NCI-H2081 (cell line): ENCODE measurements at regions not wholly inside any gene's neighbourhood (a gene's known extent, or its start where the extent isn't known, plus 50 kb on each side); places are given as distances from the start of the nearest gene placed in this dataset.
"Not testable (repeated sequence)": the region's sequence is repeated elsewhere in the genome, so short reads cannot be mapped to it uniquely, and the experiment has no call there.

ENCODE experiments used
- DNase-seq, 2 experiments: peaks; one replicate each; lab custom pipeline; 2025; lab: John Stamatoyannopoulos, UW

- not testable (repeated sequence) for DNase-seq
Observed at GRCh38 chr21:16224756-16225155, 495.0 kb downstream of the USP25 start.

DNA sequence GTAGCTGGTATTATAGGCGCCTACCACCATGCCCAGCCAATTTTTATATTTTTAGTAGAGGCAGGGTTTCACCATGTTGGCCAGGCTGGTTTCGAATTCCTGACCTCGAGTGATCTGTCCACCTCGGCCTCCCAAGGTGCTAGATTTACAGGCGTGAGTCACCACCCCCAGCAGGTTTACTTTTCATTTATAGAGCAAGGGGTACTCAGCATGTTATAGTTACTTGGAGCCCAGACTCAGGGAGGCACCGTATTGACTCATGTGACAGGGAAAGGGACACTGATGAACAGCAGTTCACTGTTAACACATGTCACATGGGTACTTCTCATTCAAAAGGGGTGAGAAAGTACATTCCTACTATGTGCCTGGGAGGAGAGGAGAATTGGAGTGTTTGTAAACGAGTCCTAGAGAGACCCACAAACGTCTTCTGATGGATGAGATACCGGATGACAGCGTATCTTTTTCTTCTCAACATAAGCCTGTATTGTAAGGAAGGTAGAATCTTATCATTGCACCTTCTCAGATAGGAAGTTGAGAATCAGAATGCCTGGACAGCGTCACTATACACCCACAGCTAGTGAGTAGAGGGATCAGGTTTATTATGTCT lies 510.0 kb downstream of the USP25 start:
- DNase-seq: no peak

DNA sequence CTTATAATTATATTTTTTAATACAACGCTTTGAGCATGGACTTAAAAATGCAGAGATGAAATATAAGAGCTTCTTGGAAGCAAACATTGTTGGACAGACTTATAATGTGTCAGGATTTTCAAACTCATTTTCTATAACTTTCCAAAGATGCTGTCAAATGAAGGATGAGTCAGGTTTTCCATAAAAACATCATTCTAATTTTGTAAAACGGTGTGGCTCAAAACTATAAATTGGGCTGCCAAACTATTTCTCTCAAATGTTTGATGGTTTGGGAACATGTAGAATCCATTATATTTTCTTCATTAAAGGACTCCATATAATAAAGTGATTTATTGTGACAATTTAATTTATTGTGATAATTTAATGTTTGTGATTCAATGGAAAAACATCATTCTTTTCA lies 511.2 kb downstream of the USP25 start:
- no peak for DNase-seq

- DNase-seq: peak in 1 of 2 experiments; percentile 0
Observed at GRCh38 chr21:16241479-16241963, 511.7 kb downstream of the USP25 start.

DNA sequence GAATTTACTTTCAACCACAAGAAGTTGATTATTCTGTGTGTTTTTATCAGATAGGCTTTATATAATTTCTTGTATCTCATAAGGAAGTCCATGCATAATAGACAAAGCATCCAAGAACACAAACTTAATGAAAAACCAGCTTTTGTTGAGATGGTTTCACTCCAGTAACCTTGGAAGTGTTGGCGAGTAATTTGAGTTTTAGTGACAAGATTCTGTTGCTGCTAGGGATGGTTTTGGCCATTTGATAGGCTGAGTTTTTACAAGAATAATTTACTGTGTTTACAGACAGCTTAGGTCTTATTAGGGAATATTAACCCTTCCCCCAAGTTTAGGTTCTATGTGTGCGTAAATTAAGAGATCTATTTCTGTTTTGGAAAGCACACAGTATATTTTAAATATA lies 513.6 kb downstream of the USP25 start:
- no peak for DNase-seq

GRCh38 chr21:16248705-16249104 lies 518.9 kb downstream of the USP25 start:
- DNase-seq: no peak

GRCh38 chr21:16250273-16250672 lies 520.5 kb downstream of the USP25 start:
- DNase-seq: no peak

DNA sequence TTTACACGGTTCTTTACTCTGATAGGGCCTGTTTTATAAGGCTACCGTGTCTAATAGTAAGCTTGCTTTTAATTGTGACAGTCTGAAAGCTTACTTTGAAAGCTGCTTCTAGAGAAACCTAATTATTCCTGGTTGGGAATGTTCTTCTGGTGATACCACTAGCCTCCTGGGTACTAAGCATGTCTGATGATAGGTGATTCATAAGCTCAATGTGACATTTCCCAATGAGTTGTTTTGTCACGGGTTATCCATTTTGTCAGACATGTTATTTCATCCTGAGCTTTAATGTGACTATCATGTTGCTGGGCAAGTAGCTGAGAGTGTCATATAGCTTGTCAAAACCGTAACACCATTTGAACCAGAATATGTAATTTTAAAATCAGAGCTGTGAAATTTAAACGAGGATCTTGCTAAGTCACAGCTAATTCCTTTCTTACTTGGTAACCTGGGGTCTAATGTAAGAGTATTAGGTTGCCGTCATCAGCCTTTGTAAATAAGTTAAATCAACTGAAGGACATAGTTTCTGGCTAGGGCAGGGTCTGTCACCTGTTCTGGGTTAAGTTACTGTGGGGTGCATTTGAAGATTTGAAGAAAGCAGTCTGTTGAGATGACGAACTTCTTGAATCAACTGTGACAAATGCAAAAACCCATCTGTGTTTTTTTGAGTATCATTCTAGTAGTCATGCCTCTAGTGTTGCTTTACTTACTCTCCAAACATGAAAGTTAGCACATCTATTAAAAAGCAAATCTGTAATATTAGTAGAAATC lies 529.2 kb downstream of the USP25 start:
- DNase-seq: no peak

GRCh38 chr21:16262091-16262490 lies 532.3 kb downstream of the USP25 start:
- no peak for DNase-seq

- DNase-seq: no peak
Observed at GRCh38 chr21:16264319-16264718, 534.5 kb downstream of the USP25 start.

GRCh38 chr21:16269476-16269875 lies 539.7 kb downstream of the USP25 start:
- no peak for DNase-seq

- DNase-seq: no peak
Observed at GRCh38 chr21:16279731-16280581, 550.2 kb downstream of the USP25 start.

DNA sequence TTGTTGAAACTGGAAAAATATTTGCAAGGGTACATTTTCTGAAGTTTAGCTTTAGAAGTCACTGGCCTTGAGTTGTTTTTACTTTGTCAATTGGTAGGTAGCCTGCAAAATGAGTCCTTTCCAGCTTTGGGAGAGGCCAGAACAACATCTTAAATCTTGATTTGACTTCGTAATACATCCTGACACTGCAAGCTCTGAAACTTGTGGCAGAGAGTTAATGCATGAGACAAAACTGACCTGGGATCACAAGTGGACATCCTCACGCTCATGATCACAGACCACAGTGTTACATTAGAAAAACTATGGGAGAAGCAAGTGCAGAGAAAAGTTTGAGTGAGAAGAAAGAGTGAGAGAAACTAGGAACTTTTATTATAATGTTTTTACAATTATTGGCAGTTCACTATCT lies 550.9 kb downstream of the USP25 start:
- no peak for DNase-seq

DNA sequence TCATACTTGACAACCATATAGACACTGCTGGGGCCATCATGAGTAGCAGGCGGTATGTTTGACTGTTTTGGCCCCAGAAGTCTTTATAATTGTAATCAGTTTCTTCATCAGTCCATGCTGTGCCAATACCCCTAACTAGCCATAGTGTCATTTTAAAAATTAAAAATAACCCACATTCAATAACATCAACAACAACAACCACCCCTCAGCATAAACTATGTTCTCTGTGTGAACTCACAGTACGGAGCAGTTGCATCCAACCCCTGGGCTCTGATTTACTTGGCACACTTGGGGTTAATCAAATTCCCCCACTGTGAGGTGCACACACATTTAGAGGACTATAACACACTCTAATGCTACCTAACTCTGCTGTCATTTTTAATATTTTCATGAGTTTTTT lies 553.7 kb downstream of the USP25 start:
- DNase-seq: no peak

GRCh38 chr21:16285605-16286126 lies 555.9 kb downstream of the USP25 start:
- DNase-seq: no peak

GRCh38 chr21:16287046-16287445 lies 557.3 kb downstream of the USP25 start:
- no peak for DNase-seq

GRCh38 chr21:16291296-16291695 lies 561.5 kb downstream of the USP25 start:
- DNase-seq: no peak

DNA sequence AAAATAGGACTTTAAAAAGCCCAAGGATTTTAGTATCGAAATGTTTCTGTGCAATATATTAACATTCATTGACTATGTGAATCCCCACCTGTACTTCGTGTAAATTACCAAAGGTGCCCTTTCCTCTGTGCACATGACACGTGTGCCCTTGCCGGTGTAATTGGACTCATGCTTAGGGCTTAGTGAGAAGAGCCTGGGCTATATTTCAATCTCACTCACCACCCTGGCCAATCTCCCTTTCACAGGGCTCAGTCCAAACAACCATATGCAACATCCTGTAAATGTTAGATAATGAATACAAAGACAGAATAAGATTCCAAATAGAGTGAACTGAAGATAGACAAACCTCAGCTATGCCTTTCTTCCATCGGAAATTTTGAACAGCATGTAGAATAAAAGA lies 564.3 kb downstream of the USP25 start:
- no peak for DNase-seq

GRCh38 chr21:16302851-16303282 lies 573.1 kb downstream of the USP25 start:
- no peak for DNase-seq

DNA sequence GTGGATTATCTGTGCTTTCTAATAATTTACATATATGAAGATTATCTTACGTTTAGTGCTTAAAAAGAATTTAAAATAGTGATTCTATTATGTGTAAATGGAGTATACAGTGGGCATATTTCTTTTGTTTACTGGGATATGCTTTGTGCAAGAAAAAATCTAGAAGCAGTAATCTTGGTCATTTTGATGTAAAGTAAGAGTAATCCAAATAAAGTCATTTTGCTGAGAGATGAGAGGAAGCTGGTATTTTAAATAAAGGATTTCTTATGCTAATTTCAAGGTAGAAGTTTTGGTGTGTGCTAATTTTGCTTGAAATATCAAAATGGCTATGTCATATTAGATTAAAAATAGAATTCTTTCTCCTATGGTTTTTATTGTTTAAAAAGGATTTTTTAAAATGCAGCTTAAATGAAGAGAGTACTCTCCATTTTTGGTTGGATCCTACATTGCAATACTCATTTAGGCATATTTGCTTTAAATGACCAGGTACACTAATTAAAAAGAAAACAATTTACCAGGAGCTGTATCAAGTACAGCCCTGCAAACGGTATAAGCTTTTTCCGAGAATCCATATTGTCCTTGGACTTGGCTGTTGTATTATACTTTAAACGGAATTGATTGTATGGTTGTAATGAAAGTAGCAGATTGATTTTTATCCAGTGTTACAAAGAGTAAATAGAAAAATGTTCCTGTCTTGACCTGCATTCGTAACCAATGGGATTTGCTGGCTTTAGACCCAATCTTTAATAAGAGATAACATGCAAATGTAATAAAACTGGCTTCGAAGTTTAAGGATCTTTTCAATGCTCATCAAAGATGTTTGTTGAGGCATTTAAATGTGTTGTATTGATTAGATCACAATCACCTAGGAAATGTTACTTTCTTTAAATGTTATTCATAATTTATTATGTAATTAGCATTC lies 574.7 kb downstream of the USP25 start:
- no peak for DNase-seq

- DNase-seq: peak in 1 of 2 experiments; percentile 5
Observed at GRCh38 chr21:16305686-16306085, 575.9 kb downstream of the USP25 start.
